Endodermal cell (in vitro differentiated cells): ENCODE measurements at regions not wholly inside any gene's neighbourhood (a gene's known extent, or its start where the extent isn't known, plus 50 kb on each side); places are given as distances from the start of the nearest gene placed in this dataset.
A peak's percentile ranks its signal among the peaks of the same experiment; 100 is the strongest.

Experiments
- DNase-seq: peaks from one replicate; pipeline ENCODE4 v3.0.0-alpha.2; 2017
- H3K27ac ChIP-seq: 2 replicates; pipeline ENCODE4 v1.5.1; 2013; ENCODE audit warnings: mild to moderate bottlenecking, low read depth, low read length, moderate library complexity
- H3K27me3 ChIP-seq: 2 replicates; pipeline ENCODE4 v1.6.1; 2013; ENCODE audit warnings: mild to moderate bottlenecking, low read length, moderate library complexity; ENCODE audit not compliant: insufficient read depth, control insufficient read depth, poor library complexity, severe bottlenecking
- H3K36me3 ChIP-seq: 2 replicates; pipeline ENCODE4 v1.7.0; 2013; ENCODE audit warnings: mild to moderate bottlenecking, low read length, moderate library complexity; ENCODE audit not compliant: control insufficient read depth, insufficient read depth
- H3K4me1 ChIP-seq: one replicate; pipeline ENCODE4 v1.7.0; 2013; ENCODE audit warnings: low read length; ENCODE audit not compliant: control insufficient read depth, insufficient read depth
- H3K4me3 ChIP-seq: 2 replicates; pipeline ENCODE4 v1.5.1; 2013; ENCODE audit warnings: mild to moderate bottlenecking, low read length, moderate library complexity
- H3K9ac ChIP-seq: 2 replicates; pipeline ENCODE4 v1.6.1; 2013; ENCODE audit warnings: mild to moderate bottlenecking, low read length, moderate library complexity; ENCODE audit not compliant: poor library complexity, severe bottlenecking; ENCODE audit errors: extremely low read depth
- H3K9me3 ChIP-seq: 2 replicates; pipeline ENCODE4 v1.6.1; 2013; ENCODE audit warnings: mild to moderate bottlenecking, low read length, moderate library complexity; ENCODE audit not compliant: control insufficient read depth
- H3K27ac Mint-ChIP-seq: 2 replicates; pipeline ENCODE4 v1.8.0; 2020; ENCODE audit warnings: mixed read lengths
- H3K27me3 Mint-ChIP-seq: 2 replicates; pipeline ENCODE4 v1.8.0; 2021; ENCODE audit warnings: mild to moderate bottlenecking, mixed read lengths; ENCODE audit not compliant: insufficient read depth
- H3K36me3 Mint-ChIP-seq: 2 replicates; pipeline ENCODE4 v1.8.0; 2020; ENCODE audit warnings: low read depth, mixed read lengths
- H3K4me1 Mint-ChIP-seq: 2 replicates; pipeline ENCODE4 v1.8.0; 2020; ENCODE audit warnings: mixed read lengths
- H3K4me3 Mint-ChIP-seq: 2 replicates; pipeline ENCODE4 v1.8.0; 2020; ENCODE audit warnings: mild to moderate bottlenecking, moderate library complexity, mixed read lengths
- H3K9me3 Mint-ChIP-seq: 2 replicates; pipeline ENCODE4 v1.8.0; 2020; ENCODE audit warnings: mild to moderate bottlenecking, mixed read lengths
- CTCF ChIP-seq: fragments of 200-600 bp; sonication (generic); conservative IDR thresholded peaks from 2 replicates; pipeline ENCODE4 v1.5.0; 2021; ENCODE audit warnings: antibody characterized with exemption, mild to moderate bottlenecking
- WGBS, 2 experiments: methylation state at CpG; one replicate each; pipeline versions ENCODE4 v1.1.5 to v1.1.7; 2013; ENCODE audit warnings: missing lambda C conversion rate in 2 of 2, mixed read lengths in 1 of 2; ENCODE audit not compliant: insufficient coverage in 1 of 2, insufficient read length in 1 of 2; 5-methylcytosine and 5-hydroxymethylcytosine counted together

- H3K4me1 Mint-ChIP-seq: no peaks in the 10 kb centered on the region
- Histone ChIP-seq H3K27me3 (no peaks in the 10 kb centered on the region), H3K36me3 (no peaks in the 10 kb centered on the region), H3K4me3 (no peak overlapping the region), H3K27ac (no peak overlapping the region), H3K4me1 (no peaks in the 10 kb centered on the region), H3K9me3 (peaks cover 29% of the 10 kb centered on the region), H3K9ac (no peak overlapping the region)
- DNase-seq: no peak
- no peaks in the 10 kb centered on the region for H3K36me3 Mint-ChIP-seq
- no peak overlapping the region for H3K4me3 Mint-ChIP-seq
- peaks cover 26% of the 10 kb centered on the region for H3K9me3 Mint-ChIP-seq
- no peak for TF ChIP-seq CTCF
- H3K27ac Mint-ChIP-seq: no peak overlapping the region
- H3K27me3 Mint-ChIP-seq: peaks cover 4% of the 10 kb centered on the region
- WGBS, 2 experiments: 91 to 100% methylated on average over 4 to 7 of the region's 7 CpGs
Observed at GRCh38 chr9:108655818-108656217, 200.0 kb downstream of the ACTL7B start.

- Histone ChIP-seq H3K9ac (no peak overlapping the region), H3K9me3 (peaks cover 16% of the 10 kb centered on the region), H3K36me3 (no peaks in the 10 kb centered on the region), H3K4me3 (no peak overlapping the region), H3K4me1 (no peaks in the 10 kb centered on the region), H3K27me3 (no peaks in the 10 kb centered on the region), H3K27ac (no peak overlapping the region)
- no peak for TF ChIP-seq CTCF
- H3K27me3 Mint-ChIP-seq: peaks cover 4% of the 10 kb centered on the region
- 96% methylated on average over 2 of the region's 2 CpGs; no CpG with 5 or more reads in 1 of the 2 experiments for WGBS, 2 experiments
- peaks cover 14% of the 10 kb centered on the region for H3K9me3 Mint-ChIP-seq
- H3K4me1 Mint-ChIP-seq: peaks cover 2% of the 10 kb centered on the region
- no peak for DNase-seq
- no peaks in the 10 kb centered on the region for H3K36me3 Mint-ChIP-seq
- H3K4me3 Mint-ChIP-seq: no peak overlapping the region
- no peak overlapping the region for H3K27ac Mint-ChIP-seq
Observed at GRCh38 chr9:108654566-108654965, 201.2 kb downstream of the ACTL7B start.

GRCh38 chr9:108652851-108653250, 202.9 kb downstream of the ACTL7B start:
- Mint-ChIP-seq H3K4me3 (no peak overlapping the region), H3K36me3 (no peaks in the 10 kb centered on the region), H3K4me1 (peaks cover 2% of the 10 kb centered on the region), H3K9me3 (no peaks in the 10 kb centered on the region), H3K27me3 (peaks cover 4% of the 10 kb centered on the region), H3K27ac (no peak overlapping the region)
- Histone ChIP-seq H3K27ac (no peak overlapping the region), H3K4me3 (no peak overlapping the region), H3K9me3 (peaks cover under 1% of the 10 kb centered on the region), H3K9ac (no peak overlapping the region), H3K27me3 (peaks cover 7% of the 10 kb centered on the region), H3K4me1 (no peaks in the 10 kb centered on the region), H3K36me3 (no peaks in the 10 kb centered on the region)
- DNase-seq: peak; percentile 2
- WGBS, 2 experiments: 98 to 100% methylated on average over 1 to 3 of the region's 3 CpGs
- no peak for TF ChIP-seq CTCF
